Astrocyte (in vitro differentiated cells and primary cell): ENCODE measurements at regions not wholly inside any gene's neighbourhood (a gene's known extent, or its start where the extent isn't known, plus 50 kb on each side); places are given as distances from the start of the nearest gene placed in this dataset.

Source experiments
- CTCF ChIP-seq: IDR thresholded peaks from 2 replicates; pipeline ENCODE4 v1.5.1; 2011; ENCODE audit warnings: low read depth, mild to moderate bottlenecking, inconsistent platforms, low read length, moderate library complexity; ENCODE audit not compliant: insufficient read depth
- EZH2 ChIP-seq: IDR thresholded peaks from 2 replicates; pipeline ENCODE4 v1.6.1; 2012; ENCODE audit warnings: mild to moderate bottlenecking, low read length, inconsistent platforms; ENCODE audit not compliant: insufficient read depth

- TF ChIP-seq CTCF (no peak), EZH2 (no peak)
These were observed 227.4 kb downstream of the TUBA3C start for GRCh38 chr13:18954254-18954653.
